ENCODE measurements at regions not wholly inside any gene's neighbourhood (a gene's known extent, or its start where the extent isn't known, plus 50 kb on each side); places are given as distances from the start of the nearest gene placed in this dataset.

GRCh38 chr3:147472846-147473245 lies 63.7 kb downstream of the ZIC1 start:
- TF ChIP-seq CTCF (IDR thresholded peaks at IDR 0.05), result no peak
- TF ChIP-seq POLR2A (IDR thresholded peaks at IDR 0.05), result no peak
- TF ChIP-seq POLR2AphosphoS5 (IDR thresholded peaks at IDR 0.05), result no peak

Data from gastroesophageal sphincter (tissue), 3 donors.